GM21786 (cell line): ENCODE measurements at regions not wholly inside any gene's neighbourhood (a gene's known extent, or its start where the extent isn't known, plus 50 kb on each side); places are given as distances from the start of the nearest gene placed in this dataset.

Experiments used
- ATAC-seq: cut with Tn5 transposase; IDR thresholded peaks from one replicate; pipeline ENCODE4 v1.9.1; 2021; ENCODE audit not compliant: unreplicated experiment

DNA sequence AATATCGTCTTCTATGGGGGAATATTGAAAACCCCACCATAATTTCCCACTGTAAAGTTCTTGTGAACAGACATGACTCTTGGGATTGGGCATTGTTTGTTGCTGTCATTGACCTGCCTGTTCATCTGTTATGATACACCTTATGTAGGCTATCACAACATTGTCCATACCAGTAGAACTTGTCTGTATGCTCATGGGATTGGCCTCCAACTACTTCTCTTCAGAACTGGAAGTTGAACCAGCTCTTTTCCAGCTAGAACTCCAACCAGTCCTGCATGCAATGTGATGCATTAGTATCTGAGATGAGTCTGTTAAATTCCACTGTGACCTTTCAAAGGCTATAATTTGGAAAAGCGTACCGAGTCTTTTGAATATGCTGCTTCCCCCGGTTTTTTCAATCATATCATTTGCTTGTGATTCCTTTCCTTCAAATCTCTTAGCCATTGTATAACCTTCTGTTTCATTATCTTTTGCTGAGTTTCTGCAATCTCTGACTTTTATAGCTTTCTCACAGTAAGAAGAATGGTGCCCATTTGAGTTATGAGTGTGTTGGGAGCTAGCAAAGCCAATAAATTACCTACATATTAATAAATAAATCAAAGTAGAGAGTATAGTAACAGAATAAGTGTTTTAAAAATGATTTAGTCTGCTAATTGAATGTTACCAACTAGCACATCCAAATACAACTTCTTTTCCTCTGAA is 101.9 kb downstream of the PLK2 start:
- no peak for ATAC-seq

GRCh38 chr5:58357121-58357520 is 102.8 kb downstream of the PLK2 start:
- ATAC-seq: no peak

GRCh38 chr5:58356662-58357061 is 103.2 kb downstream of the PLK2 start:
- no peak for ATAC-seq

GRCh38 chr5:58354827-58355226 is 105.1 kb downstream of the PLK2 start:
- ATAC-seq: no peak

DNA sequence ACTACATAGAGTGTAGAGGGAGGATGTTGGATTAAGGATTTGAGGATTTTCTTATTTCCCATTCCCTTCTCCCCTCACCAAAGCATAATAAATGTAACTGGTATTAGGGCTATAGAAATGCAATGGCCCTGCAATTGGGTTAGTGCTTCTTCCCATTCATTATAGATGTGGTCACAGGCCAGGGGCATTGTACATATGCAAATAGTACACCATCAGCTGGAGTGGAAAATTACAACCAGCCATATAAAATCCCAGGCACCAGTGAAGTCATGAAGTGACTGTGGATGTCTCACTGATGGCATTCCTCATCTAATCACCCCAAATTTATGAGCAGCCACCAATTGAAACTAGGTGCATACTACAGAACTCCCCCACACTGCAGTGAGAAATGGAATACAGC is 105.9 kb downstream of the PLK2 start:
- ATAC-seq: no peak

DNA sequence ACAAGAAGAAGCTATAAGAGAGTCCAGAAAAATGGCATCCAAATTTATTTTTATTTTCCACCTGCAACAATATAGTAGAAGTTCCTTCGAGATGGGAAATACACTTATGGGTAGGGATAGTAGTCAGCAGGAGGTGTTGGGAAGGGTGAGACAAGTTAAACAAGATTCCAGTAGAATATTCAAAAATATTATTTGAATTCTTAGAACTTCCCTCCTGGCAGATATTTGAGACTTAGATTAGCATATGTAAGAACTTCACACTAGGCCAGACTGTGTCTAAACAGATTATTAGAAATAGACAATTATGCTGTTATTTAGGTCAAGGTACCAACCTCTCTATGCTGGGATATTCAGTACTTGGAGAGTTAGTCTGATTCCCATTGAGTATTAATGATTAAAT is 108.7 kb downstream of the PLK2 start:
- ATAC-seq: no peak

- no peak for ATAC-seq
Observed at GRCh38 chr5:58348996-58349728, 110.7 kb downstream of the PLK2 start.

DNA sequence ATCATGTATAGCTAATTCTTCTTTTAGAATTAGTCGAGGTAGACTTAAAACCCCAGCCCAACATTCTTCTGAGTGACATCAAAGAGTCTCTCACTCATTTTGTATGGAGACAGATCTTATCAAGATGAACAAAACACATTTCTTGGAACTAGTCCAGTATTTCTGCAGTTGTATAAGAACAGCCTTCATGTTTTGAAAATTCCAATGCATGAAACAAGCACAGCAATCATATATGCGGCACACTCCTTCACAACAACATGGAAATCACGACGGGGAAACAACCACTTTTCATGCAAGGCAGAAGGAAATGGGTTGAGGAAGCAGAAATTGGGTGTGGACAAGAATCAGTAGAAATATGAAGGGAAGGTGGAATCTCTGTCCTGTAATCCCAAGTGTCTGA is 113.8 kb downstream of the PLK2 start:
- no peak for ATAC-seq

- no peak for ATAC-seq
Observed at GRCh38 chr5:58341476-58341875, 118.4 kb downstream of the PLK2 start.

GRCh38 chr5:58335518-58335917 is 124.4 kb downstream of the PLK2 start:
- ATAC-seq: no peak

- ATAC-seq: no peak
Observed at GRCh38 chr5:58334035-58334434, 125.9 kb downstream of the PLK2 start.

- ATAC-seq: no peak
Observed at GRCh38 chr5:58330781-58331180, 129.1 kb downstream of the PLK2 start.

- no peak for ATAC-seq
Observed at GRCh38 chr5:58327289-58327688, 132.6 kb downstream of the PLK2 start.

DNA sequence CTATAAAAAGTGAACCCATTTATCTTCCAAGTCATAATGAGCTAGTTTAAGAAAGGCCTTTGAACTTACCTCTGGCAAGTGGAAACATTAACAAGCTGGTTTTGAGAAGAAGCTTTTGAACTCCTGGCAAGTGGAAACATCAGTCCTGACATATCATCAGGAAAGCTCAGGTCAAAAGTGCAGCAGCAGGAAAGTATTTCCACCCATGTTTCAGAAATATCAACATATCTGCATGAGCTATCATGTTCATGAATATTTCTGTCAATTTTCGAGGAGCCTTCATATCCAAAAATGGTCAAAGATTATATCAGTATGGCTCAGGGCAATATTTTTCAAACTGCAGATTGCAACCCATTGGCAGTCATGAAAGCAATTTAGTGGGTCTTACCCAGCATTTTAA is 133.9 kb downstream of the PLK2 start:
- ATAC-seq: no peak

DNA sequence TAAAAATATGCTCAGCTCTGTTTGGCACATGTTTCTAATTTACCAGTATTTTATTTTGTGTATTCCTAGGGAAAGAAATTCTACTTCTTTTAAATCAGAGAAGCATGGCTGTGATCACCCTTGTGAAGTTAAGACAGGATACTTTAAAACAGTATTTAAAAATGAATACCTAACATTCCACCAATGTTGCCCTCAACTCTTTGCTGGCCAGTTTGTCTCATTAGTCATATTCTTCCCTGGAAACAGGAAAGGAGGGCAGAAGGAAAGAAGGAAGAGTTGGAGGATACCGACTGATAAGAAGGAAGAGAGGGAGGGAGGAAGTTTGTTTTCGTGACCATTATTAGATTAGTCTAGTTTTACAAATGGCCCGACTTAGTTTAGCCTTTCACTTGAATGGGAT is 137.4 kb downstream of the PLK2 start:
- ATAC-seq: no peak

- no peak for ATAC-seq
Observed at GRCh38 chr5:58318468-58318867, 141.4 kb downstream of the PLK2 start.

DNA sequence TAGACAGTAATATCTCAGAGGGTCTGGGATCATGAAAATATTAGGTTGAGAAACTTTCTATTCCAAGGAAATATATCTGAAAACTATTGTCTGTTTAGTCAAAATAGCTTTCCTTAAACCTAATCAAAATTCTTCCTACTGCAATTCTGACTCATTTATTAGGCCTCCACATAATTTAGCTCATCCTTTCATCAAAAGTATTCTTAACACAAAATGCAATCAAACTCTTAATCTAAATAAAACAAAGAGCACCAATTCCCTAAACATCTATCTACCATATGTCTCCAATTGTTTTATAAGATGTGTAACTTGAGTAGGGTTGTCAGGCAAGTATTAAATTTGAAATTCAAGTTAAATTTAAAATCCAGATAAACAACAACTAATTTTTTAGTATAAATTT is 142.1 kb downstream of the PLK2 start:
- ATAC-seq: no peak

- no peak for ATAC-seq
Observed at GRCh38 chr5:58317009-58317408, 142.9 kb downstream of the PLK2 start.

DNA sequence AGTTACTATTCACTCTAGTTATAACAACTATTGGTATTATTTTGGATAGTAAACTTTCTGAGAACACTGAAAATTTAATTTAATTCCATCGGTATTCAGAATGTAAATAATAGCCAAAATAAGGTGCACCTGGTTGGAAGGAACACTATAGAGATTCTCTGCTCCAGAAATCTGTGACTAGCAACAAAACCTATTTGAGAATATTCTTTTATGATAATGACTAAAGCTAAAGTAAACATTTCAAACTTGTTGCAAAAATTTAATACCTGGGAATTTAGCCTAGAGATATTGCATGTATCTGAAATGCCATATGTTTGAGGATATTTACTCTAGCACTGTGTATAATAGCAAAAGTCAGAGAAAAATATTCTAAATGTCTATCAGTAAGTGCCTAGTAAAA is 144.1 kb downstream of the PLK2 start:
- no peak for ATAC-seq

- ATAC-seq: no peak
Observed at GRCh38 chr5:58314356-58315210, 145.3 kb downstream of the PLK2 start.

GRCh38 chr5:58312299-58312698 is 147.6 kb downstream of the PLK2 start:
- ATAC-seq: no peak

GRCh38 chr5:58311526-58311925 is 148.4 kb downstream of the PLK2 start:
- ATAC-seq: no peak
